ENCODE measurements at regions not wholly inside any gene's neighbourhood (a gene's known extent, or its start where the extent isn't known, plus 50 kb on each side); places are given as distances from the start of the nearest gene placed in this dataset.

GRCh38 chr9:93814077-93814956, 140.8 kb downstream of the BARX1 start:
- no peak for TF ChIP-seq ZBTB34 (CRISPR knock-in tag; IDR thresholded peaks at IDR 0.05)
- TF ChIP-seq STAT6 (CRISPR knock-in tag; IDR thresholded peaks at IDR 0.05), result no peak
- no peak for TF ChIP-seq TFAP4 (CRISPR knock-in tag; IDR thresholded peaks at IDR 0.05; ENCODE audit: borderline replicate concordance)
- no peak for TF ChIP-seq MGA (IDR thresholded peaks at IDR 0.05)
- no peak for TF ChIP-seq BRF2 (IDR thresholded peaks at IDR 0.05; ENCODE audit: borderline replicate concordance, insufficient read depth, insufficient read length)
- TF ChIP-seq CTCF (IDR thresholded peaks at IDR 0.05 in 2 of 3, conservative IDR thresholded peaks at IDR 0.05 in 1 of 3; ENCODE audit: insufficient read depth in 2 of 3, low read depth in 1 of 3, low read length in 3 of 3), result no peak
- no peak for TF ChIP-seq ZNF140 (CRISPR knock-in tag; IDR thresholded peaks at IDR 0.05)
- TF ChIP-seq MAFF (IDR thresholded peaks at IDR 0.05; ENCODE audit: low read length), result no peak
- TF ChIP-seq SMAD4 (CRISPR knock-in tag; conservative IDR thresholded peaks at IDR 0.05), result no peak
- no peak for TF ChIP-seq SMARCE1 (IDR thresholded peaks at IDR 0.05)
- TF ChIP-seq SMARCC2 (IDR thresholded peaks at IDR 0.05; ENCODE audit: low read depth), result no peak
